Activated gamma-delta T cell treated with Interleukin-2 at 50 U/mL for 16 hours (primary cell): ENCODE measurements at regions not wholly inside any gene's neighbourhood (a gene's known extent, or its start where the extent isn't known, plus 50 kb on each side); places are given as distances from the start of the nearest gene placed in this dataset.
A peak's percentile ranks its signal among the peaks of the same experiment; 100 is the strongest.
"Not testable (repeated sequence)": the region's sequence is repeated elsewhere in the genome, so short reads cannot be mapped to it uniquely, and the experiment has no call there.

Experiments
- DNase-seq: peaks from one replicate; pipeline ENCODE4 v3.0.0-alpha.2; 2020

- no peak for DNase-seq
These were observed 53.0 kb upstream of the CA12 start for GRCh38 chr15:63434576-63435186.

GRCh38 chr15:63435204-63435820 lies 53.7 kb upstream of the CA12 start:
- no peak for DNase-seq

- no peak for DNase-seq
These were observed 54.7 kb upstream of the CA12 start for GRCh38 chr15:63436341-63436740.

- DNase-seq, result peak; percentile 77
These were observed 55.3 kb upstream of the CA12 start for GRCh38 chr15:63436872-63437375.

GRCh38 chr15:63439536-63440264 lies 58.1 kb upstream of the CA12 start:
- no peak for DNase-seq

- no peak for DNase-seq
These were observed 58.6 kb upstream of the CA12 start for GRCh38 chr15:63440265-63440648.

GRCh38 chr15:63440756-63441155 lies 59.1 kb upstream of the CA12 start:
- no peak for DNase-seq

GRCh38 chr15:63441266-63441665 lies 59.6 kb upstream of the CA12 start:
- DNase-seq, result no peak

GRCh38 chr15:63442080-63442479 lies 60.4 kb upstream of the CA12 start:
- no peak for DNase-seq

- no peak for DNase-seq
These were observed 59.8 kb upstream of the USP3 start for GRCh38 chr15:63444611-63445010.

GRCh38 chr15:63446255-63446654 lies 58.1 kb upstream of the USP3 start:
- no peak for DNase-seq

GRCh38 chr15:63447017-63447676 lies 57.2 kb upstream of the USP3 start:
- DNase-seq, result no peak

GRCh38 chr15:63448266-63448665 lies 56.1 kb upstream of the USP3 start:
- DNase-seq, result no peak

- not testable (repeated sequence) for DNase-seq
These were observed 55.4 kb upstream of the USP3 start for GRCh38 chr15:63448872-63449555.

- no peak for DNase-seq
These were observed 54.7 kb upstream of the USP3 start for GRCh38 chr15:63449731-63450130.

GRCh38 chr15:63450884-63451225 lies 53.5 kb upstream of the USP3 start:
- DNase-seq, result no peak

- no peak for DNase-seq
These were observed 52.6 kb upstream of the USP3 start for GRCh38 chr15:63451671-63452315.

- DNase-seq, result no peak
These were observed 51.7 kb upstream of the USP3 start for GRCh38 chr15:63452552-63453136.

- no peak for DNase-seq
These were observed 51.0 kb upstream of the USP3 start for GRCh38 chr15:63453186-63453905.

GRCh38 chr15:63454503-63455211 lies 49.7 kb upstream of the USP3 start:
- no peak for DNase-seq
